Right lobe of liver (tissue), 4 donors: ENCODE measurements at regions not wholly inside any gene's neighbourhood (a gene's known extent, or its start where the extent isn't known, plus 50 kb on each side); places are given as distances from the start of the nearest gene placed in this dataset.
"Not testable (repeated sequence)": the region's sequence is repeated elsewhere in the genome, so short reads cannot be mapped to it uniquely, and the experiment has no call there.

Experiments used
- CTCF ChIP-seq, 4 donors: fragments of 200-600 bp in 3 of 4; fragments of 450-650 bp in 1 of 4; IDR thresholded peaks; one replicate each; pipeline versions ENCODE4 v1.5.1 to v1.8.0; 2016 to 2022; ENCODE audit warnings: antibody characterized with exemption in 4 of 4, mild to moderate bottlenecking in 2 of 4
- POLR2A ChIP-seq: fragments of 450-650 bp; IDR thresholded peaks from one replicate; pipeline ENCODE4 v1.6.1; 2017; ENCODE audit warnings: antibody characterized with exemption, mild to moderate bottlenecking
- donor health status: DM: no; HTN: no; CAD: no.
- donor health status: DM: no; HTN: no; CAD: no.
- donor health status: DM: no; HTN: yes; CAD: no.

DNA sequence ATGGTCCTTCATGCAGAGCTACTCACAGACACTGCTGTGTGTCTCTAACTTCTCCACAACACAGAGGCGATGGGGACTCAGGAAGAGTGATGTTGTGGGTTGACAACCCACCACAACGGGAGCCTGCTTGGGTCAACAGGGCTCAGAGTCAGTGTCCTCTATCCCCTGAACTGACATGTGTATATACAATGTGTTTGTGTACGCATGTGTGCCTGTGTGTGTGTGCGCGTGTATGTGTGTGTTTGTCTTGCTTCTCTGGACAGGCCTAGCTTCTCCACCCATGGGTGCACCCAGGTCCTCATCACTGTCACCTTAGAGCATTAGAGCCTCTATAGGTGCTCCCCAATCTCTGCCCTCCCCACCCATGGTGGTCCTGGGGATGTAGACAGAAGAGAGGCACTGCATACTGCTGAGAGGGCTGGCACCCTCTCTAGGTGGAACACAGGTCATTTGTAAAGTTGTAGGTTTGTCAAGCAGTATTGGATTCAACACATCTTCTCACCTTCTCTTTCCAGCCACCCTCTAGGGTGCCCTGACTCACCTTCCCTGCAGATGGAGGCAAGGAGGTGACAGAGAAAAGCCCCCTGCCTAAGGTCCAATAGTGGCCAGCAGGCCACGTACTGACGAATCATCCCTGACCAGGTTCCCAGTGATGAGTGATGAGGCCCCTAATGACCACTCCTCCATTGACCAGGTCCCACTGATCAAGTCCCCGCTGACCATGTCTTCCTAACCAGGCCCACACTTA is 249.5 kb downstream of the CWH43 start:
- TF ChIP-seq CTCF (IDR thresholded peaks at IDR 0.05); POLR2A: not testable (repeated sequence)
